CD4-positive, alpha-beta T cell treated with Interleukin-6 at 100 ng/mL for 8 hours (primary cell): ENCODE measurements at regions not wholly inside any gene's neighbourhood (a gene's known extent, or its start where the extent isn't known, plus 50 kb on each side); places are given as distances from the start of the nearest gene placed in this dataset.

Experiments used
- DNase-seq: peaks from one replicate; pipeline ENCODE4 v3.0.0-alpha.2; 2020; ENCODE audit warnings: mixed read lengths, low spot score

- no peak for DNase-seq
These were observed 187.4 kb upstream of the MGMT start for GRCh38 chr10:129279446-129280154.

- no peak for DNase-seq
These were observed 186.9 kb upstream of the MGMT start for GRCh38 chr10:129280155-129280502.

- DNase-seq: no peak
These were observed 186.0 kb upstream of the MGMT start for GRCh38 chr10:129280908-129281586.

GRCh38 chr10:129285459-129285858 lies 181.6 kb upstream of the MGMT start:
- DNase-seq: no peak

- no peak for DNase-seq
These were observed 177.9 kb upstream of the MGMT start for GRCh38 chr10:129288999-129289584.

GRCh38 chr10:129293991-129294700 lies 172.9 kb upstream of the MGMT start:
- DNase-seq: no peak

- no peak for DNase-seq
These were observed 172.1 kb upstream of the MGMT start for GRCh38 chr10:129294944-129295343.

GRCh38 chr10:129305046-129305445 lies 162.0 kb upstream of the MGMT start:
- no peak for DNase-seq

- no peak for DNase-seq
These were observed 159.9 kb upstream of the MGMT start for GRCh38 chr10:129307141-129307540.

- no peak for DNase-seq
These were observed 158.0 kb upstream of the MGMT start for GRCh38 chr10:129308953-129309564.

- no peak for DNase-seq
These were observed 157.5 kb upstream of the MGMT start for GRCh38 chr10:129309565-129309964.

GRCh38 chr10:129310881-129311280 lies 156.2 kb upstream of the MGMT start:
- no peak for DNase-seq

- no peak for DNase-seq
These were observed 147.1 kb upstream of the MGMT start for GRCh38 chr10:129319934-129320333.

- DNase-seq: no peak
These were observed 146.7 kb upstream of the MGMT start for GRCh38 chr10:129320340-129320739.

GRCh38 chr10:129321727-129322126 lies 145.3 kb upstream of the MGMT start:
- DNase-seq: no peak

GRCh38 chr10:129322933-129323820 lies 143.9 kb upstream of the MGMT start:
- no peak for DNase-seq

GRCh38 chr10:129323879-129324278 lies 143.2 kb upstream of the MGMT start:
- DNase-seq: no peak

- DNase-seq: no peak
These were observed 141.1 kb upstream of the MGMT start for GRCh38 chr10:129325893-129326292.

- DNase-seq: no peak
These were observed 138.5 kb upstream of the MGMT start for GRCh38 chr10:129328546-129328945.

- DNase-seq: no peak
These were observed 137.5 kb upstream of the MGMT start for GRCh38 chr10:129329385-129330055.

- DNase-seq: no peak
These were observed 136.8 kb upstream of the MGMT start for GRCh38 chr10:129330211-129330610.
